A673 (cell line): ENCODE measurements at regions not wholly inside any gene's neighbourhood (a gene's known extent, or its start where the extent isn't known, plus 50 kb on each side); places are given as distances from the start of the nearest gene placed in this dataset.

Experiments used
- BruUV-seq: library from RNA; stranded (reverse); fragments of 400-500 nt; replicated peaks from 2 replicates; lab custom pipeline; 2021; lab: Mats Ljungman, UMichigan
- CTCF ChIA-PET: fragments of 300-600 bp; sonication (Branson Sonifier 250); formaldehyde crosslinking; loops from one replicate; lab custom pipeline; 2022; ENCODE audit warnings: antibody characterized with exemption; lab: Charles Lee
- POLR2A ChIA-PET: fragments of 300-600 bp; sonication (Branson Sonifier 250); formaldehyde crosslinking; loops from one replicate; lab custom pipeline; 2022; ENCODE audit warnings: antibody characterized with exemption; ENCODE audit not compliant: low non-redundant PET; lab: Charles Lee
- DNase-seq: peaks from one replicate; pipeline ENCODE4 v3.0.0-alpha.2; 2015; ENCODE audit warnings: low spot score
- H3K27ac ChIP-seq: fragments of 200-600 bp; sonication (generic); 2 replicates; pipeline ENCODE4 v1.5.1; 2016; ENCODE audit warnings: mixed run types, low read depth, mild to moderate bottlenecking, mixed read lengths, antibody characterized with exemption, low read length; ENCODE audit not compliant: poor library complexity, severe bottlenecking
- H3K27me3 ChIP-seq: fragments of 200-600 bp; sonication (generic); replicated peaks from 2 replicates; pipeline ENCODE4 v1.6.1; 2017; ENCODE audit warnings: mixed run types, low read depth, mild to moderate bottlenecking, mixed read lengths, antibody characterized with exemption, low read length; ENCODE audit not compliant: insufficient read depth, poor library complexity
- H3K36me3 ChIP-seq: fragments of 200-600 bp; sonication (generic); 2 replicates; pipeline ENCODE4 v1.6.1; 2016; ENCODE audit warnings: mixed run types, mild to moderate bottlenecking, mixed read lengths, antibody characterized with exemption, low read length; ENCODE audit not compliant: insufficient read depth, poor library complexity, severe bottlenecking
- H3K4me1 ChIP-seq: fragments of 200-600 bp; sonication (generic); 2 replicates; pipeline ENCODE4 v1.6.1; 2017; ENCODE audit warnings: mixed run types, mild to moderate bottlenecking, mixed read lengths, antibody characterized with exemption, low read length; ENCODE audit not compliant: insufficient read depth, poor library complexity, severe bottlenecking
- H3K4me3 ChIP-seq: fragments of 200-600 bp; sonication (generic); 2 replicates; pipeline ENCODE4 v1.5.1; 2016; ENCODE audit warnings: low read depth, mixed run types, mild to moderate bottlenecking, mixed read lengths, low read length; ENCODE audit not compliant: poor library complexity, severe bottlenecking
- H3K9me3 ChIP-seq: fragments of 200-600 bp; sonication (generic); 2 replicates; pipeline ENCODE4 v1.6.1; 2016; ENCODE audit warnings: mixed run types, low read depth, mild to moderate bottlenecking, mixed read lengths, antibody characterized with exemption, low read length; ENCODE audit not compliant: poor library complexity, severe bottlenecking
- EZH2 ChIP-seq: fragments of 200-600 bp; sonication (generic); IDR thresholded peaks from 2 replicates; pipeline ENCODE4 v1.6.1; 2017; ENCODE audit warnings: borderline replicate concordance, low read depth, mild to moderate bottlenecking, mixed read lengths, antibody characterized with exemption, low read length; ENCODE audit not compliant: poor library complexity, severe bottlenecking
- intact Hi-C: fragments of 100-400 bp; cut with micrococcal nuclease; formaldehyde crosslinking; loops from one replicate; pipeline ENCODE4 v1.10.0; 2022; ENCODE audit not compliant: unreplicated experiment
- TF ChIP-seq, protein P1 (sequence below): fragments of 300-800, 200-600 bp; sonication (generic); conservative IDR thresholded peaks from 2 replicates; pipeline ENCODE4 v1.5.1; 2017; ENCODE audit warnings: low read depth, mild to moderate bottlenecking, antibody characterized with exemption, low read length, moderate library complexity, mixed read lengths

DNA sequence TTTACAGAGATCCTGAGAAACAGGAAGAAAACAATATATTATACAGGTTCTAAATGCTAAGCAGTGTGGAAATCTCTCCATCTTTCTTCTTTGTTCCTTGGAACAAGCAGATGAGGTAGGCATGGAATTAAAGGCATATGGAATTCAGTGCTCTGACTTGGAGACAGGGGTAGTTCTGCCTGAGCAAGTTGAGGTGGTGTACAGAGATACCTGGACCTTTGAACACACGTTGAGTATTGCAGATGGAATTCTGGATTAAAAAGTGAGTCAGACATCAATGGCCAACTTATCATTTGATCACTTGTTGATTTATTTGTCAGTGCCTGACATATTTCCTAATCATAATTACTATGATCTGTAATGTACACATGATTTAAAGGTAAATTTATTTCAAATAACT is 293.9 kb upstream of the IRX4 start:
- no peak overlapping the region for H3K4me3 ChIP-seq
- CTCF ChIA-PET: no interaction called here

DNA sequence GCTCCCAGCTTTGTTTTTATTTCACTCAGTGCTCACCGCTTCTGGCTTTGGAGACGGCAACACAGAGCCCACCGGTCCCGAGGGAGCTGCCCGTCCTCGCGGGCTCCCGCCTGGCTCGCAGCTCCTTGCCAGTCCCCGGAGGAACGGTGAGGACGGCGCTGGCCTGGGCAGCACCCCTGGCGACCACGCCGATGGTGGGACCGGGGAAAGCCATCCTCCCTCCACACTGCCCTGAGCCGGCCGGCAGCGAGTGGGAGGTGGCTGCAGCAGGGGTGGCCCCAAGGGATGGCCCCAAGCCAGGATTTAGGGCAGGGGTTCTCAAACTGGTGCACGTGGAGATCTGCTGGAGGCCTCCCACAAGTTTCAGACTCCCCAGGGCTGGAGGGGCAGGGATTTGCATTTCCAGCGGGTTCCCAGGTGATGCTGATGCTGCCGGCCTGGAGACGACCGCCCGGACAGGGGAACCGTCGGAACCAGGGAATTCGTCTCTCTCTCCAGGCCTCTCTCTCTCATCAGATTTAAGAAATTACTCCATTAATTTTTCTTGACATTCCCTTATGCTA is 293.2 kb upstream of the IRX4 start:
- no peaks in the 10 kb centered on the region for H3K4me1 ChIP-seq
- TF ChIP-seq, protein P1, sequence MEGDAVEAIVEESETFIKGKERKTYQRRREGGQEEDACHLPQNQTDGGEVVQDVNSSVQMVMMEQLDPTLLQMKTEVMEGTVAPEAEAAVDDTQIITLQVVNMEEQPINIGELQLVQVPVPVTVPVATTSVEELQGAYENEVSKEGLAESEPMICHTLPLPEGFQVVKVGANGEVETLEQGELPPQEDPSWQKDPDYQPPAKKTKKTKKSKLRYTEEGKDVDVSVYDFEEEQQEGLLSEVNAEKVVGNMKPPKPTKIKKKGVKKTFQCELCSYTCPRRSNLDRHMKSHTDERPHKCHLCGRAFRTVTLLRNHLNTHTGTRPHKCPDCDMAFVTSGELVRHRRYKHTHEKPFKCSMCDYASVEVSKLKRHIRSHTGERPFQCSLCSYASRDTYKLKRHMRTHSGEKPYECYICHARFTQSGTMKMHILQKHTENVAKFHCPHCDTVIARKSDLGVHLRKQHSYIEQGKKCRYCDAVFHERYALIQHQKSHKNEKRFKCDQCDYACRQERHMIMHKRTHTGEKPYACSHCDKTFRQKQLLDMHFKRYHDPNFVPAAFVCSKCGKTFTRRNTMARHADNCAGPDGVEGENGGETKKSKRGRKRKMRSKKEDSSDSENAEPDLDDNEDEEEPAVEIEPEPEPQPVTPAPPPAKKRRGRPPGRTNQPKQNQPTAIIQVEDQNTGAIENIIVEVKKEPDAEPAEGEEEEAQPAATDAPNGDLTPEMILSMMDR: no peak
- no peak for TF ChIP-seq EZH2
- ChIA-PET CTCF (no interaction called here), POLR2A (no interaction called here)
- intact Hi-C loops: no loop called here
- no peak for DNase-seq
- no peaks in the 10 kb centered on the region for H3K9me3 ChIP-seq
- BruUV-seq: no TSS peak
- no peak overlapping the region for H3K4me3 ChIP-seq
- no peak overlapping the region for H3K27ac ChIP-seq
- peaks cover 44% of the 10 kb centered on the region for H3K27me3 ChIP-seq
- H3K36me3 ChIP-seq: no peaks in the 10 kb centered on the region

More for the DNA sequence above, 293.9 kb upstream of the IRX4 start:
- POLR2A ChIA-PET: no interaction called here
- H3K27ac ChIP-seq: no peak overlapping the region
- no TSS peak for BruUV-seq
- intact Hi-C loops: no loop called here
- H3K9me3 ChIP-seq: no peaks in the 10 kb centered on the region
- TF ChIP-seq, protein P1: no peak
- TF ChIP-seq EZH2: no peak
- H3K36me3 ChIP-seq: no peaks in the 10 kb centered on the region
- no peak for DNase-seq
- H3K27me3 ChIP-seq: peaks cover 37% of the 10 kb centered on the region
- H3K4me1 ChIP-seq: no peaks in the 10 kb centered on the region

DNA sequence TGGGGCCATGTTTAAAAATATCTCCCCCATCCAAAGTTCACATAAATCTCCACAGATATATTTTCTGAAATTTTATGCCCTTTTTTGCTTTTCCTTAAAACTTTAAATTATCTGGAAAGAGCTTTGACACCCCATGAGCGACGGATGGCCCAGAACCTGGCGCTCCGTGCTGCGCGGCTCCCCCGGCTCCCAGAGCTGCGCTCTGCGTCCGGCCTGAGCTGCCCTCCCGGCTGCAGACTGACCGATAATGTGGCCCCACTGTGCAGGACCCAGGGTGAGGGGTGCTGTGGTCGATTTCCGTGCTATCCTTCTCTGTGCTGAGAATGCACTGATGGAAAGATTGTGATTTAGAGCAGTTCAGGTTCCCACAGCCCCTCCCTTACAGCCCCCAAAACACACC is 292.3 kb upstream of the IRX4 start:
- intact Hi-C loops: no loop called here
- ChIA-PET POLR2A (no interaction called here), CTCF (no interaction called here)
- no peak for DNase-seq
- Histone ChIP-seq H3K4me3 (no peak overlapping the region), H3K9me3 (no peaks in the 10 kb centered on the region), H3K4me1 (no peaks in the 10 kb centered on the region), H3K27ac (no peak overlapping the region), H3K36me3 (no peaks in the 10 kb centered on the region), H3K27me3 (peaks cover 53% of the 10 kb centered on the region)
- no TSS peak for BruUV-seq
- TF ChIP-seq, protein P1: no peak
- no peak for TF ChIP-seq EZH2
